ENCODE measurements at regions not wholly inside any gene's neighbourhood (a gene's known extent, or its start where the extent isn't known, plus 50 kb on each side); places are given as distances from the start of the nearest gene placed in this dataset.

DNA sequence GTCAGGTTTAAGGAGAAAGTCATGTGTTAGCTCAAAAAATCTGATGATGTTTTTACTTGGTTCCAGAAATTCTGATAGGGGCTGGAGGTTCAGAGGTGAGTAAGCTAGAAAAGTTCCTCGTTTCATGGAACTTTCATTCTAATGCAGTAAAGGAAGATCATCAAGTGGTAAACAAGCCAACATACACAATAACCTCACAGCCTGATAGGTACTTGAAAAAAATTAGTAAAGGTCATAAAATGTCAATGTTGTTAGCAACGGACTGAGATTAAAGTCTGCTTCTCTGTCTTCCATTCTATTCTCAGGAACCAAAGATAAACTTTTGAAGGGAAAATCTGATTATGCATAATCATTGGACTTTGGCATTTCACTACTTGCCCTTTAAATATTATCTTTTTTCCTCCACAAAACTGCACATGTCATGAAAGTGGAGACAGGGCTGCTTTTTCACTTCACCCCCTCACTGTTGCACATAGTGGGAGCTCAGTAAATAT is 165.4 kb upstream of the MAF start:
- no peak for TF ChIP-seq GATA2 (IDR thresholded peaks at IDR 0.05; ENCODE audit: low read depth, low read length)
- no peak for TF ChIP-seq GATA3 (IDR thresholded peaks at IDR 0.05; ENCODE audit: low read depth, low read length)
